H1 (cell line): ENCODE measurements at regions not wholly inside any gene's neighbourhood (a gene's known extent, or its start where the extent isn't known, plus 50 kb on each side); places are given as distances from the start of the nearest gene placed in this dataset.

Experiments
- CTCF ChIA-PET: fragments of 300-600 bp; sonication (Branson Sonifier 250); formaldehyde crosslinking; loops from one replicate; lab custom pipeline; 2021; ENCODE audit not compliant: partially characterized antibody; lab: Charles Lee
- POLR2A ChIA-PET: fragments of 300-600 bp; sonication (Branson Sonifier 250); formaldehyde crosslinking; loops from one replicate; lab custom pipeline; 2021; ENCODE audit warnings: inconsistent platforms; ENCODE audit not compliant: partially characterized antibody; lab: Charles Lee
- DNase-seq, 2 experiments: peaks; one replicate each; pipeline versions ENCODE4 v3.0.0 to v3.0.0-alpha.2; 2010 to 2022; ENCODE audit warnings: low spot score in 2 of 2, low read depth in 1 of 2, mixed read lengths in 1 of 2
- FAIRE-seq: peaks from 2 replicates; lab custom pipeline; 2011; peaks lifted over from hg19 to GRCh38; lab: Jason Lieb, UNC
- H2AFZ ChIP-seq: 2 replicates; pipeline ENCODE4 v1.8.1; 2012; ENCODE audit warnings: low read length, inconsistent platforms
- H2AK5ac ChIP-seq: 2 replicates; pipeline ENCODE4 v1.6.1; 2013; ENCODE audit warnings: low read depth, low read length
- H2BK120ac ChIP-seq: replicated peaks from 2 replicates; pipeline ENCODE3; 2013; ENCODE audit warnings: low read depth, low read length, inconsistent platforms
- H2BK12ac ChIP-seq: 2 replicates; pipeline ENCODE4 v1.6.1; 2013; ENCODE audit warnings: low read depth, low read length
- H2BK15ac ChIP-seq: 2 replicates; pipeline ENCODE4 v1.6.1; 2013; ENCODE audit warnings: low read length
- H2BK20ac ChIP-seq: 2 replicates; pipeline ENCODE4 v1.6.1; 2013; ENCODE audit warnings: low read length
- H2BK5ac ChIP-seq: 2 replicates; pipeline ENCODE4 v1.6.1; 2013; ENCODE audit warnings: low read depth, low read length
- H3K14ac ChIP-seq: 2 replicates; pipeline ENCODE4 v1.6.1; 2013; ENCODE audit warnings: inconsistent platforms; ENCODE audit not compliant: insufficient read length
- H3K18ac ChIP-seq: 2 replicates; pipeline ENCODE4 v1.6.1; 2013; ENCODE audit warnings: low read length; ENCODE audit errors: extremely low read depth
- H3K23ac ChIP-seq: 2 replicates; pipeline ENCODE4 v1.6.1; 2013; ENCODE audit warnings: inconsistent platforms; ENCODE audit not compliant: insufficient read length
- H3K23me2 ChIP-seq: 2 replicates; pipeline ENCODE4 v1.6.1; 2013; ENCODE audit warnings: low read depth, low read length
- H3K27ac ChIP-seq: 2 replicates; pipeline ENCODE4 v1.6.1; 2011; ENCODE audit warnings: low read depth, low read length, inconsistent platforms
- H3K27me3 ChIP-seq, 4 experiments: replicated peaks in 1 of 4; 1 replicate in 1 of 4; 2 replicates in 3 of 4; pipeline versions ENCODE4 v1.6.1 to v1.8.1; 2011 to 2013; ENCODE audit warnings: low read length in 3 of 4, mild to moderate bottlenecking in 3 of 4, inconsistent platforms in 2 of 4, mixed read lengths in 2 of 4, moderate library complexity in 1 of 4; ENCODE audit not compliant: control insufficient read depth in 3 of 4, insufficient read depth in 3 of 4; ENCODE audit errors: extremely low read depth in 1 of 4
- H3K36me3 ChIP-seq, 4 experiments: 2 replicates each; pipeline versions ENCODE4 v1.6.1 to v1.8.1; 2011 to 2013; ENCODE audit warnings: mild to moderate bottlenecking in 4 of 4, low read length in 3 of 4, moderate library complexity in 2 of 4, control low read depth in 1 of 4, inconsistent platforms in 1 of 4; ENCODE audit not compliant: insufficient read depth in 4 of 4, control insufficient read depth in 2 of 4
- H3K4ac ChIP-seq: replicated peaks from 2 replicates; pipeline ENCODE3; 2013; ENCODE audit warnings: low read length, low read depth, mixed read lengths, inconsistent platforms; ENCODE audit not compliant: insufficient read length
- H3K4me1 ChIP-seq, 4 experiments: replicated peaks in 1 of 4; 1 replicate in 1 of 4; 2 replicates in 3 of 4; pipeline versions ENCODE4 v1.6.1 to v1.8.1; 2011 to 2013; ENCODE audit warnings: low read length in 3 of 4, inconsistent platforms in 2 of 4, mixed read lengths in 1 of 4; ENCODE audit not compliant: insufficient read depth in 4 of 4, control insufficient read depth in 3 of 4
- H3K4me2 ChIP-seq, 2 experiments: 2 replicates each; pipeline versions ENCODE4 v1.6.1 to v1.8.1; 2011 to 2013; ENCODE audit warnings: low read depth in 2 of 2, low read length in 2 of 2, control low read depth in 1 of 2, inconsistent platforms in 1 of 2, mild to moderate bottlenecking in 1 of 2; ENCODE audit not compliant: insufficient read depth in 1 of 2
- H3K4me3 ChIP-seq, 4 experiments: fragments of 200-600, 300-600 bp in 1 of 4; sonication (generic), shearing (Covaris generic), sonication (Bioruptor Twin) in 1 of 4; 2 replicates each; pipeline versions ENCODE4 v1.5.1 to v1.8.1; 2011 to 2016; ENCODE audit warnings: low read length in 4 of 4, low read depth in 3 of 4, control low read depth in 2 of 4, inconsistent platforms in 2 of 4, mild to moderate bottlenecking in 2 of 4, mixed read lengths in 1 of 4, moderate library complexity in 1 of 4; ENCODE audit not compliant: insufficient read depth in 2 of 4; ENCODE audit errors: extremely low read depth in 1 of 4
- H3K56ac ChIP-seq: replicated peaks from 2 replicates; pipeline ENCODE3; 2013; ENCODE audit warnings: low read depth, mild to moderate bottlenecking, mixed read lengths, low read length, inconsistent platforms; ENCODE audit not compliant: insufficient read length
- H3K79me1 ChIP-seq: 2 replicates; pipeline ENCODE4 v1.6.1; 2013; ENCODE audit warnings: low read depth, low read length, control low read depth
- H3K79me2 ChIP-seq, 2 experiments: 2 replicates each; pipeline versions ENCODE4 v1.6.1 to v1.8.1; 2012 to 2013; ENCODE audit warnings: low read length in 2 of 2, mild to moderate bottlenecking in 2 of 2, inconsistent platforms in 1 of 2; ENCODE audit not compliant: insufficient read depth in 2 of 2, control insufficient read depth in 1 of 2
- H3K9ac ChIP-seq, 4 experiments: replicated peaks in 1 of 4; 1 replicate in 1 of 4; 2 replicates in 3 of 4; pipeline versions ENCODE4 v1.6.1 to v1.8.1; 2011 to 2013; ENCODE audit warnings: low read depth in 3 of 4, low read length in 3 of 4, control low read depth in 2 of 4, mild to moderate bottlenecking in 2 of 4, moderate library complexity in 2 of 4, inconsistent platforms in 1 of 4; ENCODE audit errors: extremely low read depth in 1 of 4
- H3K9me3 ChIP-seq, 2 experiments: 2 replicates each; pipeline versions ENCODE4 v1.6.1 to v1.8.1; 2012 to 2013; ENCODE audit warnings: mild to moderate bottlenecking in 2 of 2, moderate library complexity in 2 of 2, control low read depth in 1 of 2, inconsistent platforms in 1 of 2, low read depth in 1 of 2, low read length in 1 of 2, mixed read lengths in 1 of 2; ENCODE audit not compliant: insufficient read depth in 2 of 2
- H4K20me1 ChIP-seq, 2 experiments: replicated peaks in 1 of 2; 2 replicates each; pipeline versions ENCODE3 to v1.8.1; 2011 to 2013; ENCODE audit warnings: inconsistent platforms in 2 of 2, low read length in 2 of 2, mild to moderate bottlenecking in 1 of 2; ENCODE audit not compliant: insufficient read depth in 2 of 2, control insufficient read depth in 1 of 2
- H4K5ac ChIP-seq: 2 replicates; pipeline ENCODE4 v1.6.1; 2013; ENCODE audit warnings: low read length, low read depth, mixed read lengths, inconsistent platforms; ENCODE audit not compliant: insufficient read length
- H4K8ac ChIP-seq: 2 replicates; pipeline ENCODE4 v1.8.0; 2013; ENCODE audit warnings: mild to moderate bottlenecking, moderate library complexity, low read length, inconsistent platforms; ENCODE audit not compliant: insufficient read depth; ENCODE audit errors: extremely low read depth
- H4K91ac ChIP-seq: replicated peaks from 2 replicates; pipeline ENCODE3; 2013; ENCODE audit warnings: low read length, mixed read lengths, inconsistent platforms; ENCODE audit not compliant: insufficient read length
- KDM1A ChIP-seq: fragments of 200-600, 300-600 bp; sonication (generic); IDR thresholded peaks from 2 replicates; pipeline ENCODE4 v1.7.1; 2016; ENCODE audit warnings: mild to moderate bottlenecking, low read length, borderline replicate concordance
- RXRA ChIP-seq: IDR thresholded peaks from 2 replicates; pipeline ENCODE4 v1.6.1; 2011; ENCODE audit warnings: low read depth, mild to moderate bottlenecking, low read length, moderate library complexity; ENCODE audit not compliant: insufficient read depth
- TCF12 ChIP-seq: IDR thresholded peaks from 2 replicates; pipeline ENCODE4 v1.6.1; 2011; ENCODE audit warnings: low read depth, mild to moderate bottlenecking, low read length
- ZNF274 ChIP-seq: IDR thresholded peaks from 2 replicates; pipeline ENCODE4 v1.7.0; 2012; ENCODE audit warnings: low read length, borderline replicate concordance; ENCODE audit errors: extremely low read depth

- Histone ChIP-seq H3K4ac (no peak overlapping the region), H3K23ac (no peak overlapping the region), H3K23me2 (no peaks in the 10 kb centered on the region), H3K27ac (no peak overlapping the region), H2AFZ (no peak overlapping the region), H3K36me3 (no peaks in the 10 kb centered on the region), H4K8ac (no peak overlapping the region), H3K9me3 (no peaks in the 10 kb centered on the region), H3K9ac (no peak overlapping the region), H2BK5ac (no peak overlapping the region), H3K4me2 (no peak overlapping the region), H3K79me1 (no peaks in the 10 kb centered on the region), H4K91ac (no peak overlapping the region), H3K4me3 (no peak overlapping the region), H4K20me1 (no peaks in the 10 kb centered on the region), H2AK5ac (no peak overlapping the region), H3K18ac (no peak overlapping the region), H3K79me2 (no peaks in the 10 kb centered on the region), H2BK12ac (no peak overlapping the region), H2BK20ac (no peak overlapping the region), H2BK15ac (no peak overlapping the region), H4K5ac (no peak overlapping the region), H2BK120ac (no peak overlapping the region), H3K14ac (no peak overlapping the region), H3K4me1 (no peaks in the 10 kb centered on the region), H3K56ac (no peak overlapping the region), H3K27me3 (no peaks in the 10 kb centered on the region)
- ChIA-PET POLR2A (no interaction called here), CTCF (no interaction called here)
- FAIRE-seq: no peak
- DNase-seq: no peak
- TF ChIP-seq ZNF274 (no peak), KDM1A (no peak), RXRA (no peak), TCF12 (no peak)
These were observed 291.2 kb upstream of the MON1B start for GRCh38 chr16:76899767-76900166.
